ENCODE measurements at regions not wholly inside any gene's neighbourhood (a gene's known extent, or its start where the extent isn't known, plus 50 kb on each side); places are given as distances from the start of the nearest gene placed in this dataset.

GRCh38 chr4:189311251-189311650 is 629.4 kb upstream of the FRG1 start:
- Mint-ChIP-seq H3K9me3 (ENCODE audit: low read depth) (peaks cover 30% of the 10 kb centered on the region), H3K27me3 (no peaks in the 10 kb centered on the region), H3K4me1 (ENCODE audit: low read depth) (no peaks in the 10 kb centered on the region), H3K36me3 (ENCODE audit: insufficient read depth) (peaks cover 4% of the 10 kb centered on the region), H3K4me3 (ENCODE audit: low read depth) (no peak overlapping the region), H3K27ac (no peak overlapping the region)
- no peak for DNase-seq (ENCODE audit: low spot score, unreplicated experiment)
- no peak for TF ChIP-seq CTCF (IDR thresholded peaks at IDR 0.05; ENCODE audit: unreplicated experiment)

- Mint-ChIP-seq H3K36me3 (ENCODE audit: insufficient read depth) (peaks cover 4% of the 10 kb centered on the region), H3K4me1 (ENCODE audit: low read depth) (no peaks in the 10 kb centered on the region)
These were observed 627.6 kb upstream of the FRG1 start for GRCh38 chr4:189313064-189313463.

GRCh38 chr4:189313861-189314513 is 626.7 kb upstream of the FRG1 start:
- no peaks in the 10 kb centered on the region for H3K4me1 Mint-ChIP-seq (ENCODE audit: low read depth)
- no peaks in the 10 kb centered on the region for H3K27me3 Mint-ChIP-seq

More at GRCh38 chr4:189313064-189313463, 627.6 kb upstream of the FRG1 start:
- no peak for DNase-seq (ENCODE audit: low spot score, unreplicated experiment)
- no peak for TF ChIP-seq CTCF (IDR thresholded peaks at IDR 0.05; ENCODE audit: unreplicated experiment)
- Mint-ChIP-seq H3K27me3 (no peaks in the 10 kb centered on the region), H3K4me3 (ENCODE audit: low read depth) (no peak overlapping the region), H3K27ac (no peak overlapping the region), H3K9me3 (ENCODE audit: low read depth) (peaks cover 27% of the 10 kb centered on the region)

GRCh38 chr4:189322426-189322825 is 618.2 kb upstream of the FRG1 start:
- Mint-ChIP-seq H3K4me3 (ENCODE audit: low read depth) (no peak overlapping the region), H3K27ac (no peak overlapping the region), H3K4me1 (ENCODE audit: low read depth) (no peaks in the 10 kb centered on the region), H3K9me3 (ENCODE audit: low read depth) (peaks cover 42% of the 10 kb centered on the region), H3K27me3 (no peaks in the 10 kb centered on the region), H3K36me3 (ENCODE audit: insufficient read depth) (no peaks in the 10 kb centered on the region)
- DNase-seq (ENCODE audit: low spot score, unreplicated experiment): no peak
- TF ChIP-seq CTCF (IDR thresholded peaks at IDR 0.05; ENCODE audit: unreplicated experiment): no peak

More at GRCh38 chr4:189313861-189314513, 626.7 kb upstream of the FRG1 start:
- TF ChIP-seq CTCF (IDR thresholded peaks at IDR 0.05; ENCODE audit: unreplicated experiment): no peak
- peaks cover 4% of the 10 kb centered on the region for H3K36me3 Mint-ChIP-seq (ENCODE audit: insufficient read depth)
- DNase-seq (ENCODE audit: low spot score, unreplicated experiment): no peak
- H3K9me3 Mint-ChIP-seq (ENCODE audit: low read depth): peaks cover 33% of the 10 kb centered on the region
- H3K27ac Mint-ChIP-seq: no peak overlapping the region
- H3K4me3 Mint-ChIP-seq (ENCODE audit: low read depth): no peak overlapping the region

- Mint-ChIP-seq H3K36me3 (ENCODE audit: insufficient read depth) (no peaks in the 10 kb centered on the region), H3K27me3 (no peaks in the 10 kb centered on the region), H3K4me3 (ENCODE audit: low read depth) (no peak overlapping the region), H3K27ac (no peak overlapping the region), H3K4me1 (ENCODE audit: low read depth) (no peaks in the 10 kb centered on the region), H3K9me3 (ENCODE audit: low read depth) (peaks cover 43% of the 10 kb centered on the region)
- no peak for DNase-seq (ENCODE audit: low spot score, unreplicated experiment)
- TF ChIP-seq CTCF (IDR thresholded peaks at IDR 0.05; ENCODE audit: unreplicated experiment): no peak
These were observed 598.8 kb upstream of the FRG1 start for GRCh38 chr4:189341881-189342280.
